ENCODE measurements at regions not wholly inside any gene's neighbourhood (a gene's known extent, or its start where the extent isn't known, plus 50 kb on each side); places are given as distances from the start of the nearest gene placed in this dataset.

DNA sequence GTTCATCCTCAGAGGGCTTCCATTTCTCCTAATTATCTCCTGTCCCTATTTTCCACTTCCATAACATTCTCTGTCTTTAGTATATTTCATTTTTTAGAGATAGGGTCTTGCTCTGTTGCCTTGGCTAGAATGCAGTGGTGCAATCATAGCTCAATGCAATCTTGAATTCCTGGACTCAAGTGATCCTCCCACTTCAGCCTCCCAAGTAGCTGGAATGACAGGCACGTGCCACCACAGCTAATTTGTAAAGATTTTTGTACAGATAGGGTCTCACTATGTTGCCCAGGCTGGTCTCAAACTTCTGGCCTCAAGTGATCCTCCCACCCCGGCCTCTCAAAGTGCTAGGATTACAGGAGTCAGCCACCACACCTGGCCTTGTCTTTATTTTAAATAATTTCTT lies 589.0 kb downstream of the ZEB2 start:
- peaks cover 0 to 3% (median 0%) of the 10 kb centered on the region in 4 donors for H3K9me3 ChIP-seq (ENCODE audit: control insufficient read depth in 4 of 4, low read length in 3 of 4)
- H3K9ac ChIP-seq (ENCODE audit: low read depth in 1 of 2, low read length in 2 of 2): no peak overlapping the region
- no peak for DNase-seq (ENCODE audit: low spot score)
- no peaks in the 10 kb centered on the region for H3K4me1 ChIP-seq (ENCODE audit: control insufficient read depth in 4 of 4, insufficient read depth in 4 of 4, low read length in 3 of 4)
- H3K27me3 ChIP-seq (ENCODE audit: control insufficient read depth in 4 of 4, insufficient read depth in 4 of 4, low read length in 3 of 4): peaks cover 0 to 2% (median 0%) of the 10 kb centered on the region in 4 donors
- no peak overlapping the region for H3K4me3 ChIP-seq (ENCODE audit: low read depth in 1 of 3, low read length in 3 of 3)
- H3K36me3 ChIP-seq (ENCODE audit: control insufficient read depth in 4 of 4, insufficient read depth in 3 of 4, low read depth in 1 of 4, low read length in 3 of 4): no peaks in the 10 kb centered on the region
- TF ChIP-seq FOXA1 (IDR thresholded peaks at IDR 0.05) (no peak), NR2F2 (IDR thresholded peaks at IDR 0.05) (no peak), HNF4G (IDR thresholded peaks at IDR 0.05) (no peak), YY1 (IDR thresholded peaks at IDR 0.05) (no peak), EGR1 (IDR thresholded peaks at IDR 0.05; ENCODE audit: low read depth in 2 of 2) (no peak), SP1 (IDR thresholded peaks at IDR 0.05) (no peak), JUND (IDR thresholded peaks at IDR 0.05) (no peak), TAF1 (conservative IDR thresholded peaks at IDR 0.05) (no peak), HNF4A (conservative IDR thresholded peaks at IDR 0.05) (no peak), RAD21 (IDR thresholded peaks at IDR 0.05) (no peak), RXRA (IDR thresholded peaks at IDR 0.05) (no peak)
- TF ChIP-seq, protein P1, sequence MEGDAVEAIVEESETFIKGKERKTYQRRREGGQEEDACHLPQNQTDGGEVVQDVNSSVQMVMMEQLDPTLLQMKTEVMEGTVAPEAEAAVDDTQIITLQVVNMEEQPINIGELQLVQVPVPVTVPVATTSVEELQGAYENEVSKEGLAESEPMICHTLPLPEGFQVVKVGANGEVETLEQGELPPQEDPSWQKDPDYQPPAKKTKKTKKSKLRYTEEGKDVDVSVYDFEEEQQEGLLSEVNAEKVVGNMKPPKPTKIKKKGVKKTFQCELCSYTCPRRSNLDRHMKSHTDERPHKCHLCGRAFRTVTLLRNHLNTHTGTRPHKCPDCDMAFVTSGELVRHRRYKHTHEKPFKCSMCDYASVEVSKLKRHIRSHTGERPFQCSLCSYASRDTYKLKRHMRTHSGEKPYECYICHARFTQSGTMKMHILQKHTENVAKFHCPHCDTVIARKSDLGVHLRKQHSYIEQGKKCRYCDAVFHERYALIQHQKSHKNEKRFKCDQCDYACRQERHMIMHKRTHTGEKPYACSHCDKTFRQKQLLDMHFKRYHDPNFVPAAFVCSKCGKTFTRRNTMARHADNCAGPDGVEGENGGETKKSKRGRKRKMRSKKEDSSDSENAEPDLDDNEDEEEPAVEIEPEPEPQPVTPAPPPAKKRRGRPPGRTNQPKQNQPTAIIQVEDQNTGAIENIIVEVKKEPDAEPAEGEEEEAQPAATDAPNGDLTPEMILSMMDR (IDR thresholded peaks at IDR 0.05; ENCODE audit: low read depth, low read length, missing input control): no peak
- TF ChIP-seq, protein P2, sequence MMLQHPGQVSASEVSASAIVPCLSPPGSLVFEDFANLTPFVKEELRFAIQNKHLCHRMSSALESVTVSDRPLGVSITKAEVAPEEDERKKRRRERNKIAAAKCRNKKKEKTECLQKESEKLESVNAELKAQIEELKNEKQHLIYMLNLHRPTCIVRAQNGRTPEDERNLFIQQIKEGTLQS (IDR thresholded peaks at IDR 0.05): no peak
- TF ChIP-seq, protein P3, sequence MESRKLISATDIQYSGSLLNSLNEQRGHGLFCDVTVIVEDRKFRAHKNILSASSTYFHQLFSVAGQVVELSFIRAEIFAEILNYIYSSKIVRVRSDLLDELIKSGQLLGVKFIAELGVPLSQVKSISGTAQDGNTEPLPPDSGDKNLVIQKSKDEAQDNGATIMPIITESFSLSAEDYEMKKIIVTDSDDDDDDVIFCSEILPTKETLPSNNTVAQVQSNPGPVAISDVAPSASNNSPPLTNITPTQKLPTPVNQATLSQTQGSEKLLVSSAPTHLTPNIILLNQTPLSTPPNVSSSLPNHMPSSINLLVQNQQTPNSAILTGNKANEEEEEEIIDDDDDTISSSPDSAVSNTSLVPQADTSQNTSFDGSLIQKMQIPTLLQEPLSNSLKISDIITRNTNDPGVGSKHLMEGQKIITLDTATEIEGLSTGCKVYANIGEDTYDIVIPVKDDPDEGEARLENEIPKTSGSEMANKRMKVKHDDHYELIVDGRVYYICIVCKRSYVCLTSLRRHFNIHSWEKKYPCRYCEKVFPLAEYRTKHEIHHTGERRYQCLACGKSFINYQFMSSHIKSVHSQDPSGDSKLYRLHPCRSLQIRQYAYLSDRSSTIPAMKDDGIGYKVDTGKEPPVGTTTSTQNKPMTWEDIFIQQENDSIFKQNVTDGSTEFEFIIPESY (IDR thresholded peaks at IDR 0.05): no peak
- TF ChIP-seq, protein P4, sequence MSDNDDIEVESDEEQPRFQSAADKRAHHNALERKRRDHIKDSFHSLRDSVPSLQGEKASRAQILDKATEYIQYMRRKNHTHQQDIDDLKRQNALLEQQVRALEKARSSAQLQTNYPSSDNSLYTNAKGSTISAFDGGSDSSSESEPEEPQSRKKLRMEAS (IDR thresholded peaks at IDR 0.05): no peak
- WGBS: 87% methylated on average over 2 of the region's 2 CpGs
- no peak overlapping the region for H3K27ac ChIP-seq (ENCODE audit: low read depth in 1 of 2, low read length in 2 of 2)

DNA sequence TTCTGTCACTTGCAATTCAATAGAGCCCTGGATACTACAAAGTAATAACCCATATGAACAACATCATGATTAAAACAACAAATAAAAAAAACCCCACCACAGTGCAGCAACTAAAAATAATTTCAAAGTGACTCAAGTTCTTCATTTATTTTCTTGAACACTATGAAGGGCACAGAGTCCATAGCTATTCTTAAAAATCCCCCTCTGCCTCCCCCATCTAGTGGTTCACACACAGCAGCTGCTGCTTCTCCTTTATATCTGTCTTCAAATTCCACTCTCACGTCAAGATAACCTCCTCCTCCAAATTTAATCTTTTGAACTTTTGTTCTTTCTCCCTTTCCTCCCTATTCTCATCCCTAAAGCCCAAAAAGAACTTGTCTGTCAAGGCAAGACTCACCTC lies 591.3 kb downstream of the ZEB2 start:
- DNase-seq (ENCODE audit: low spot score): no peak
- Histone ChIP-seq H3K4me3 (ENCODE audit: low read depth in 1 of 3, low read length in 3 of 3) (no peak overlapping the region), H3K36me3 (ENCODE audit: control insufficient read depth in 4 of 4, insufficient read depth in 3 of 4, low read depth in 1 of 4, low read length in 3 of 4) (no peaks in the 10 kb centered on the region), H3K4me1 (ENCODE audit: control insufficient read depth in 4 of 4, insufficient read depth in 4 of 4, low read length in 3 of 4) (no peaks in the 10 kb centered on the region), H3K27me3 (ENCODE audit: control insufficient read depth in 4 of 4, insufficient read depth in 4 of 4, low read length in 3 of 4) (no peaks in the 10 kb centered on the region), H3K9ac (ENCODE audit: low read depth in 1 of 2, low read length in 2 of 2) (no peak overlapping the region), H3K27ac (ENCODE audit: low read depth in 1 of 2, low read length in 2 of 2) (no peak overlapping the region), H3K9me3 (ENCODE audit: control insufficient read depth in 4 of 4, low read length in 3 of 4) (peaks cover 0 to 3% (median 0%) of the 10 kb centered on the region in 4 donors)
- TF ChIP-seq GABPA (IDR thresholded peaks at IDR 0.05 in 1 of 2, conservative IDR thresholded peaks at IDR 0.05 in 1 of 2) (no peak), NR2F2 (IDR thresholded peaks at IDR 0.05) (peak; percentile 64)
- TF ChIP-seq, protein P4 (IDR thresholded peaks at IDR 0.05): no peak
- WGBS: 27% methylated on average over 1 of the region's 1 CpG
